ENCODE measurements at regions not wholly inside any gene's neighbourhood (a gene's known extent, or its start where the extent isn't known, plus 50 kb on each side); places are given as distances from the start of the nearest gene placed in this dataset.

GRCh38 chr3:72080095-72080494, 295.1 kb upstream of the PROK2 start:
- H3K79me1 ChIP-seq (ENCODE audit: low read depth, low read length) = no peaks in the 10 kb centered on the region
- H2BK5ac ChIP-seq (ENCODE audit: low read length) = no peak overlapping the region
- H4K8ac ChIP-seq (ENCODE audit: low read depth, low read length) = no peak overlapping the region
- no peak overlapping the region for H2BK12ac ChIP-seq (ENCODE audit: low read length)
- no peak overlapping the region for H3K14ac ChIP-seq (ENCODE audit: low read length)
- H2BK15ac ChIP-seq (ENCODE audit: low read length) = no peak overlapping the region
- H3K4me1 ChIP-seq (ENCODE audit: control insufficient read depth in 2 of 2, insufficient read depth in 1 of 2, low read depth in 1 of 2, low read length in 2 of 2) = peaks cover 0 to 3% of the 10 kb centered on the region in 2 donors
- H3K36me3 ChIP-seq (replicated peaks in 1 of 2; ENCODE audit: control insufficient read depth in 2 of 2, insufficient read depth in 2 of 2, low read length in 2 of 2) = no peaks in the 10 kb centered on the region
- no peak overlapping the region for H2AFZ ChIP-seq (ENCODE audit: low read length)
- DNase-seq (ENCODE audit: low spot score) = no peak
- H2AK5ac ChIP-seq (ENCODE audit: low read depth, low read length) = no peak overlapping the region
- H2BK120ac ChIP-seq (ENCODE audit: low read depth, low read length) = no peak overlapping the region
- no peak overlapping the region for H3K4ac ChIP-seq (ENCODE audit: low read length)
- H3K27me3 ChIP-seq (ENCODE audit: control insufficient read depth in 3 of 3, insufficient read depth in 3 of 3, low read depth in 1 of 3, low read length in 3 of 3) = no peaks in the 10 kb centered on the region
- no peak overlapping the region for H4K91ac ChIP-seq (ENCODE audit: low read depth, low read length, poor library complexity)
- H3K4me2 ChIP-seq (ENCODE audit: insufficient read depth, low read length, poor library complexity, severe bottlenecking) = no peak overlapping the region
- no peak overlapping the region for H3K23ac ChIP-seq (ENCODE audit: low read depth, low read length, poor library complexity)
- H3K9ac ChIP-seq (ENCODE audit: low read depth, low read length, poor library complexity) = no peak overlapping the region
- H3K18ac ChIP-seq (ENCODE audit: low read length) = no peak overlapping the region
- no peak overlapping the region for H3K4me3 ChIP-seq (ENCODE audit: low read length in 2 of 2)
- H3K9me3 ChIP-seq (replicated peaks in 1 of 2; ENCODE audit: control insufficient read depth in 2 of 2, insufficient read depth in 1 of 2, low read depth in 1 of 2, low read length in 2 of 2) = peaks cover 0 to 7% of the 10 kb centered on the region in 2 donors
- no CpG with 5 or more reads among the region's 3 CpGs for whole genome bisulfite sequencing, 2 donors (ENCODE audit: extremely low coverage in 2 of 2, insufficient read length in 2 of 2, insufficient replicate concordance in 1 of 2)
- no peak overlapping the region for H3K27ac ChIP-seq (replicated peaks; ENCODE audit: low read length)

GRCh38 chr3:72079369-72079872, 294.5 kb upstream of the PROK2 start:
- no peak overlapping the region for H4K8ac ChIP-seq (ENCODE audit: low read depth, low read length)
- no peak overlapping the region for H2AFZ ChIP-seq (ENCODE audit: low read length)
- no peak overlapping the region for H3K4me3 ChIP-seq (ENCODE audit: low read length in 2 of 2)
- H3K18ac ChIP-seq (ENCODE audit: low read length) = no peak overlapping the region
- H3K4me2 ChIP-seq (ENCODE audit: insufficient read depth, low read length, poor library complexity, severe bottlenecking) = no peak overlapping the region
- H3K14ac ChIP-seq (ENCODE audit: low read length) = no peak overlapping the region
- H3K36me3 ChIP-seq (replicated peaks in 1 of 2; ENCODE audit: control insufficient read depth in 2 of 2, insufficient read depth in 2 of 2, low read length in 2 of 2) = no peaks in the 10 kb centered on the region
- H4K91ac ChIP-seq (ENCODE audit: low read depth, low read length, poor library complexity) = no peak overlapping the region
- WGBS, 2 donors (ENCODE audit: extremely low coverage in 2 of 2, insufficient read length in 2 of 2, insufficient replicate concordance in 1 of 2) = no CpG with 5 or more reads among the region's 2 CpGs
- no peak overlapping the region for H2BK15ac ChIP-seq (ENCODE audit: low read length)
- H3K9me3 ChIP-seq (replicated peaks in 1 of 2; ENCODE audit: control insufficient read depth in 2 of 2, insufficient read depth in 1 of 2, low read depth in 1 of 2, low read length in 2 of 2) = peaks cover 0 to 7% of the 10 kb centered on the region in 2 donors
- no peak for DNase-seq (ENCODE audit: low spot score)
- H3K27ac ChIP-seq (replicated peaks; ENCODE audit: low read length) = no peak overlapping the region
- no peak overlapping the region for H2BK120ac ChIP-seq (ENCODE audit: low read depth, low read length)
- H3K9ac ChIP-seq (ENCODE audit: low read depth, low read length, poor library complexity) = no peak overlapping the region
- no peak overlapping the region for H2BK12ac ChIP-seq (ENCODE audit: low read length)
- no peak overlapping the region for H3K4ac ChIP-seq (ENCODE audit: low read length)
- H3K27me3 ChIP-seq (ENCODE audit: control insufficient read depth in 3 of 3, insufficient read depth in 3 of 3, low read depth in 1 of 3, low read length in 3 of 3) = no peaks in the 10 kb centered on the region
- H3K23ac ChIP-seq (ENCODE audit: low read depth, low read length, poor library complexity) = no peak overlapping the region
- H2BK5ac ChIP-seq (ENCODE audit: low read length) = no peak overlapping the region
- H2AK5ac ChIP-seq (ENCODE audit: low read depth, low read length) = no peak overlapping the region
- peaks cover 0 to 3% of the 10 kb centered on the region in 2 donors for H3K4me1 ChIP-seq (ENCODE audit: control insufficient read depth in 2 of 2, insufficient read depth in 1 of 2, low read depth in 1 of 2, low read length in 2 of 2)
- no peaks in the 10 kb centered on the region for H3K79me1 ChIP-seq (ENCODE audit: low read depth, low read length)

GRCh38 chr3:72078676-72079368, 293.9 kb upstream of the PROK2 start:
- Histone ChIP-seq H2BK15ac (ENCODE audit: low read length) (no peak overlapping the region), H3K27me3 (ENCODE audit: control insufficient read depth in 3 of 3, insufficient read depth in 3 of 3, low read depth in 1 of 3, low read length in 3 of 3) (no peaks in the 10 kb centered on the region), H3K27ac (replicated peaks; ENCODE audit: low read length) (no peak overlapping the region), H3K9ac (ENCODE audit: low read depth, low read length, poor library complexity) (no peak overlapping the region), H2BK5ac (ENCODE audit: low read length) (no peak overlapping the region), H2BK12ac (ENCODE audit: low read length) (no peak overlapping the region), H3K23ac (ENCODE audit: low read depth, low read length, poor library complexity) (no peak overlapping the region), H3K36me3 (replicated peaks in 1 of 2; ENCODE audit: control insufficient read depth in 2 of 2, insufficient read depth in 2 of 2, low read length in 2 of 2) (no peaks in the 10 kb centered on the region), H3K4me3 (ENCODE audit: low read length in 2 of 2) (no peak overlapping the region), H3K18ac (ENCODE audit: low read length) (no peak overlapping the region), H3K9me3 (replicated peaks in 1 of 2; ENCODE audit: control insufficient read depth in 2 of 2, insufficient read depth in 1 of 2, low read depth in 1 of 2, low read length in 2 of 2) (peaks cover 0 to 7% of the 10 kb centered on the region in 2 donors), H2BK120ac (ENCODE audit: low read depth, low read length) (no peak overlapping the region), H2AK5ac (ENCODE audit: low read depth, low read length) (no peak overlapping the region), H3K4ac (ENCODE audit: low read length) (no peak overlapping the region), H3K4me2 (ENCODE audit: insufficient read depth, low read length, poor library complexity, severe bottlenecking) (no peak overlapping the region), H3K14ac (ENCODE audit: low read length) (no peak overlapping the region), H2AFZ (ENCODE audit: low read length) (no peak overlapping the region), H4K91ac (ENCODE audit: low read depth, low read length, poor library complexity) (no peak overlapping the region), H3K79me1 (ENCODE audit: low read depth, low read length) (no peaks in the 10 kb centered on the region), H4K8ac (ENCODE audit: low read depth, low read length) (no peak overlapping the region), H3K4me1 (ENCODE audit: control insufficient read depth in 2 of 2, insufficient read depth in 1 of 2, low read depth in 1 of 2, low read length in 2 of 2) (peaks cover 0 to 3% of the 10 kb centered on the region in 2 donors)
- WGBS, 2 donors (ENCODE audit: extremely low coverage in 2 of 2, insufficient read length in 2 of 2, insufficient replicate concordance in 1 of 2) = no CpG with 5 or more reads among the region's 2 CpGs
- no peak for DNase-seq (ENCODE audit: low spot score)

GRCh38 chr3:72077473-72078259, 292.7 kb upstream of the PROK2 start:
- Histone ChIP-seq H3K9me3 (replicated peaks in 1 of 2; ENCODE audit: control insufficient read depth in 2 of 2, insufficient read depth in 1 of 2, low read depth in 1 of 2, low read length in 2 of 2) (peaks cover 0 to 7% of the 10 kb centered on the region in 2 donors), H2BK15ac (ENCODE audit: low read length) (no peak overlapping the region), H4K91ac (ENCODE audit: low read depth, low read length, poor library complexity) (no peak overlapping the region), H3K4ac (ENCODE audit: low read length) (no peak overlapping the region), H3K23ac (ENCODE audit: low read depth, low read length, poor library complexity) (no peak overlapping the region), H3K27ac (replicated peaks; ENCODE audit: low read length) (no peak overlapping the region), H3K18ac (ENCODE audit: low read length) (no peak overlapping the region), H2BK5ac (ENCODE audit: low read length) (no peak overlapping the region), H2AK5ac (ENCODE audit: low read depth, low read length) (no peak overlapping the region), H3K14ac (ENCODE audit: low read length) (no peak overlapping the region), H2BK12ac (ENCODE audit: low read length) (no peak overlapping the region), H3K9ac (ENCODE audit: low read depth, low read length, poor library complexity) (no peak overlapping the region), H3K4me1 (ENCODE audit: control insufficient read depth in 2 of 2, insufficient read depth in 1 of 2, low read depth in 1 of 2, low read length in 2 of 2) (peaks cover 0 to 3% of the 10 kb centered on the region in 2 donors), H3K36me3 (replicated peaks in 1 of 2; ENCODE audit: control insufficient read depth in 2 of 2, insufficient read depth in 2 of 2, low read length in 2 of 2) (no peaks in the 10 kb centered on the region), H3K4me3 (ENCODE audit: low read length in 2 of 2) (no peak overlapping the region), H2AFZ (ENCODE audit: low read length) (no peak overlapping the region), H3K4me2 (ENCODE audit: insufficient read depth, low read length, poor library complexity, severe bottlenecking) (no peak overlapping the region), H3K27me3 (ENCODE audit: control insufficient read depth in 3 of 3, insufficient read depth in 3 of 3, low read depth in 1 of 3, low read length in 3 of 3) (no peaks in the 10 kb centered on the region), H4K8ac (ENCODE audit: low read depth, low read length) (no peak overlapping the region), H3K79me1 (ENCODE audit: low read depth, low read length) (no peaks in the 10 kb centered on the region), H2BK120ac (ENCODE audit: low read depth, low read length) (no peak overlapping the region)
- 100% methylated on average over 4 of the region's 6 CpGs; no CpG with 5 or more reads in 1 of the 2 donors for WGBS, 2 donors (ENCODE audit: extremely low coverage in 2 of 2, insufficient read length in 2 of 2, insufficient replicate concordance in 1 of 2)
- no peak for DNase-seq (ENCODE audit: low spot score)

All from neuronal stem cell (in vitro differentiated cells).